Keratinocyte (primary cell): ENCODE measurements at regions not wholly inside any gene's neighbourhood (a gene's known extent, or its start where the extent isn't known, plus 50 kb on each side); places are given as distances from the start of the nearest gene placed in this dataset.

Experiments used
- DNase-seq: peaks from one replicate; pipeline ENCODE4 v3.0.0-alpha.2; 2011; ENCODE audit warnings: low read depth, missing footprints, low spot score
- FAIRE-seq: peaks from 2 replicates; lab custom pipeline; 2011; peaks lifted over from hg19 to GRCh38; lab: Jason Lieb, UNC
- H2AFZ ChIP-seq: 2 replicates; pipeline ENCODE4 v1.6.0; 2012; ENCODE audit warnings: low read length, control low read depth, inconsistent platforms; ENCODE audit not compliant: control insufficient read depth
- H3K27ac ChIP-seq: 2 replicates; pipeline ENCODE4 v1.5.1; 2011; ENCODE audit warnings: low read length; ENCODE audit not compliant: control insufficient read depth, insufficient read depth
- H3K27me3 ChIP-seq: 3 replicates; pipeline ENCODE4 v1.6.0; 2011; ENCODE audit warnings: low read length; ENCODE audit not compliant: control insufficient read depth, insufficient read depth; ENCODE audit errors: extremely low read depth
- H3K36me3 ChIP-seq, 2 experiments: 2 replicates in 1 of 2; 3 replicates in 1 of 2; pipeline ENCODE4 v1.5.1; 2011; ENCODE audit warnings: low read length in 2 of 2, mild to moderate bottlenecking in 1 of 2; ENCODE audit not compliant: control insufficient read depth in 2 of 2, insufficient read depth in 2 of 2; ENCODE audit errors: extremely low read depth in 1 of 2
- H3K4me1 ChIP-seq: 3 replicates; pipeline ENCODE4 v1.5.1; 2011; ENCODE audit warnings: low read length; ENCODE audit not compliant: control insufficient read depth, insufficient read depth; ENCODE audit errors: extremely low read depth
- H3K4me2 ChIP-seq: 3 replicates; pipeline ENCODE4 v1.6.0; 2011; ENCODE audit warnings: low read depth, low read length; ENCODE audit not compliant: control insufficient read depth, insufficient read depth; ENCODE audit errors: extremely low read depth
- H3K4me3 ChIP-seq, 3 experiments: fragments of 200-600 bp in 1 of 3; sonication (generic) in 1 of 3; 2 replicates in 2 of 3; 3 replicates in 1 of 3; pipeline ENCODE4 v1.5.1; 2011 to 2016; ENCODE audit warnings: low read length in 3 of 3, mild to moderate bottlenecking in 3 of 3, control low read depth in 2 of 3, inconsistent platforms in 1 of 3, low read depth in 1 of 3, mixed read lengths in 1 of 3, mixed run types in 1 of 3, moderate library complexity in 1 of 3; ENCODE audit not compliant: control insufficient read depth in 2 of 3, insufficient read depth in 2 of 3; ENCODE audit errors: extremely low read depth in 1 of 3
- H3K79me2 ChIP-seq: 2 replicates; pipeline ENCODE4 v1.6.0; 2012; ENCODE audit warnings: low read length; ENCODE audit not compliant: control insufficient read depth, insufficient read depth
- H3K9ac ChIP-seq: 3 replicates; pipeline ENCODE4 v1.6.0; 2011; ENCODE audit warnings: low read length; ENCODE audit not compliant: control insufficient read depth, insufficient read depth; ENCODE audit errors: extremely low read depth
- H3K9me1 ChIP-seq: 3 replicates; pipeline ENCODE4 v1.6.0; 2011; ENCODE audit warnings: low read length; ENCODE audit not compliant: control insufficient read depth, insufficient read depth; ENCODE audit errors: extremely low read depth
- H3K9me3 ChIP-seq: 2 replicates; pipeline ENCODE4 v1.5.1; 2012; ENCODE audit warnings: low read depth, low read length; ENCODE audit not compliant: control insufficient read depth
- H4K20me1 ChIP-seq: 3 replicates; pipeline ENCODE4 v1.6.0; 2011; ENCODE audit warnings: low read length; ENCODE audit not compliant: control insufficient read depth, insufficient read depth; ENCODE audit errors: extremely low read depth
- CTCF ChIP-seq, 3 experiments: IDR thresholded peaks in 1 of 3; conservative IDR thresholded peaks in 1 of 3; optimal IDR thresholded peaks in 1 of 3; 2 replicates in 2 of 3; 3 replicates in 1 of 3; pipeline versions ENCODE3 to v1.5.1; 2011; ENCODE audit warnings: low read length in 3 of 3, mild to moderate bottlenecking in 3 of 3, moderate library complexity in 2 of 3, control low read depth in 1 of 3, inconsistent platforms in 1 of 3; ENCODE audit not compliant: insufficient read depth in 2 of 3; ENCODE audit errors: extremely low read depth in 1 of 3
- EZH2 ChIP-seq: IDR thresholded peaks from one replicate; pipeline ENCODE4 v1.6.1; 2012; ENCODE audit warnings: inconsistent platforms, mild to moderate bottlenecking, low read length, moderate library complexity
- dilution Hi-C: fragments of 300-500 bp; cut with MboI; formaldehyde crosslinking; loops from one replicate; pipeline ENCODE4 v1.7.0; 2020; ENCODE audit warnings: low sequenced_read_pairs; ENCODE audit not compliant: extremely low pct_ligation_motif_present

- H3K4me3 ChIP-seq, result no peak overlapping the region
- DNase-seq, result no peak
- no peak for FAIRE-seq
- no peaks in the 10 kb centered on the region for H3K9me1 ChIP-seq
- no peak overlapping the region for H2AFZ ChIP-seq
- no peaks in the 10 kb centered on the region for H3K79me2 ChIP-seq
- no peaks in the 10 kb centered on the region for H3K27me3 ChIP-seq
- dilution Hi-C loops, result no loop called here
- no peak overlapping the region for H3K9ac ChIP-seq
- H3K9me3 ChIP-seq, result peaks cover 2% of the 10 kb centered on the region
- no peak overlapping the region for H3K4me2 ChIP-seq
- TF ChIP-seq EZH2, result no peak
- no peak for TF ChIP-seq CTCF (optimal IDR thresholded peaks at IDR 0.05 in 1 of 3, IDR thresholded peaks at IDR 0.05 in 1 of 3, conservative IDR thresholded peaks at IDR 0.05 in 1 of 3; ENCODE audit: extremely low read depth in 1 of 3, insufficient read depth in 2 of 3, low read length in 3 of 3)
- H3K4me1 ChIP-seq, result no peaks in the 10 kb centered on the region
- H3K27ac ChIP-seq, result no peak overlapping the region
- no peaks in the 10 kb centered on the region for H4K20me1 ChIP-seq
- no peaks in the 10 kb centered on the region for H3K36me3 ChIP-seq
Measured at GRCh38 chr9:12958279-12958678, 183.5 kb downstream of the LURAP1L start.

GRCh38 chr9:12958708-12959107, 183.9 kb downstream of the LURAP1L start:
- Histone ChIP-seq H3K36me3 (no peaks in the 10 kb centered on the region), H3K4me1 (no peaks in the 10 kb centered on the region), H3K4me3 (no peak overlapping the region), H3K79me2 (no peaks in the 10 kb centered on the region), H3K9me1 (no peaks in the 10 kb centered on the region), H3K9me3 (peaks cover 2% of the 10 kb centered on the region), H3K9ac (no peak overlapping the region), H2AFZ (no peak overlapping the region), H3K27ac (no peak overlapping the region), H4K20me1 (no peaks in the 10 kb centered on the region), H3K4me2 (no peak overlapping the region), H3K27me3 (no peaks in the 10 kb centered on the region)
- FAIRE-seq, result no peak
- dilution Hi-C loops, result no loop called here
- TF ChIP-seq CTCF (optimal IDR thresholded peaks at IDR 0.05 in 1 of 3, IDR thresholded peaks at IDR 0.05 in 1 of 3, conservative IDR thresholded peaks at IDR 0.05 in 1 of 3; ENCODE audit: extremely low read depth in 1 of 3, insufficient read depth in 2 of 3, low read length in 3 of 3), result no peak
- TF ChIP-seq EZH2, result no peak
- DNase-seq, result no peak
